Activated CD4-positive, alpha-beta T cell treated with anti-CD3 and anti-CD28 coated beads, Interleukin-2, amount 10 ng/mL, durations not matched to agents 24 days and 14 days (primary cell): ENCODE measurements at regions not wholly inside any gene's neighbourhood (a gene's known extent, or its start where the extent isn't known, plus 50 kb on each side); places are given as distances from the start of the nearest gene placed in this dataset.
"Not testable (repeated sequence)": the region's sequence is repeated elsewhere in the genome, so short reads cannot be mapped to it uniquely, and the experiment has no call there.

Experiments used
- DNase-seq: peaks from one replicate; pipeline ENCODE4 v3.0.0; 2022
- H3K27ac Mint-ChIP-seq: one replicate; pipeline ENCODE4 v1.8.0; 2022; ENCODE audit warnings: mild to moderate bottlenecking, mixed read lengths
- H3K27me3 Mint-ChIP-seq: one replicate; pipeline ENCODE4 v1.8.0; 2022; ENCODE audit warnings: mixed read lengths
- H3K36me3 Mint-ChIP-seq: one replicate; pipeline ENCODE4 v1.8.0; 2022; ENCODE audit warnings: low read depth, mild to moderate bottlenecking, mixed read lengths
- H3K4me1 Mint-ChIP-seq: one replicate; pipeline ENCODE4 v1.8.0; 2021; ENCODE audit warnings: mixed read lengths
- H3K4me3 Mint-ChIP-seq: one replicate; pipeline ENCODE4 v1.8.0; 2022; ENCODE audit warnings: mild to moderate bottlenecking, moderate library complexity, mixed read lengths
- H3K9me3 Mint-ChIP-seq: one replicate; pipeline ENCODE4 v1.8.0; 2021; ENCODE audit warnings: mixed read lengths
- intact Hi-C: fragments of 100-400 bp; cut with micrococcal nuclease; formaldehyde crosslinking; loops from one replicate; pipeline ENCODE4 v1.15.1; 2023

GRCh38 chr18:73531601-73532000, 616.0 kb downstream of the FBXO15 start:
- no peak overlapping the region for H3K4me3 Mint-ChIP-seq
- intact Hi-C loops = no loop called here
- no peak overlapping the region for H3K27ac Mint-ChIP-seq
- H3K4me1 Mint-ChIP-seq = no peaks in the 10 kb centered on the region
- H3K27me3 Mint-ChIP-seq = no peaks in the 10 kb centered on the region
- no peak for DNase-seq
- no peaks in the 10 kb centered on the region for H3K36me3 Mint-ChIP-seq
- H3K9me3 Mint-ChIP-seq = no peaks in the 10 kb centered on the region

GRCh38 chr18:73528066-73528465, 619.6 kb downstream of the FBXO15 start:
- H3K27ac Mint-ChIP-seq = no peak overlapping the region
- no peaks in the 10 kb centered on the region for H3K4me1 Mint-ChIP-seq
- H3K9me3 Mint-ChIP-seq = no peaks in the 10 kb centered on the region
- DNase-seq = no peak
- no peaks in the 10 kb centered on the region for H3K27me3 Mint-ChIP-seq
- no peak overlapping the region for H3K4me3 Mint-ChIP-seq
- intact Hi-C loops = no loop called here
- H3K36me3 Mint-ChIP-seq = no peaks in the 10 kb centered on the region

- Mint-ChIP-seq H3K4me3 (no peak overlapping the region), H3K36me3 (no peaks in the 10 kb centered on the region), H3K27me3 (no peaks in the 10 kb centered on the region), H3K4me1 (no peaks in the 10 kb centered on the region), H3K27ac (no peak overlapping the region), H3K9me3 (no peaks in the 10 kb centered on the region)
- intact Hi-C loops = no loop called here
- DNase-seq = no peak
Observed at GRCh38 chr18:73520229-73520628, 627.4 kb downstream of the FBXO15 start.

GRCh38 chr18:73516056-73516455, 631.6 kb downstream of the FBXO15 start:
- DNase-seq, intact Hi-C loops, H3K27ac Mint-ChIP-seq, H3K27me3 Mint-ChIP-seq, H3K4me3 Mint-ChIP-seq, H3K4me1 Mint-ChIP-seq, H3K36me3 Mint-ChIP-seq, H3K9me3 Mint-ChIP-seq: not testable (repeated sequence)

GRCh38 chr18:73514449-73514848, 633.2 kb downstream of the FBXO15 start:
- DNase-seq = no peak
- Mint-ChIP-seq H3K36me3 (no peaks in the 10 kb centered on the region), H3K9me3 (no peaks in the 10 kb centered on the region), H3K4me3 (no peak overlapping the region), H3K4me1 (no peaks in the 10 kb centered on the region), H3K27me3 (no peaks in the 10 kb centered on the region), H3K27ac (no peak overlapping the region)
- intact Hi-C loops = no loop called here

- Mint-ChIP-seq H3K4me3 (no peak overlapping the region), H3K9me3 (no peaks in the 10 kb centered on the region), H3K36me3 (no peaks in the 10 kb centered on the region), H3K27me3 (no peaks in the 10 kb centered on the region), H3K27ac (no peak overlapping the region), H3K4me1 (no peaks in the 10 kb centered on the region)
- intact Hi-C loops = no loop called here
- no peak for DNase-seq
Observed at GRCh38 chr18:73511771-73512503, 635.7 kb downstream of the FBXO15 start.

- Mint-ChIP-seq H3K27ac (no peak overlapping the region), H3K4me1 (no peaks in the 10 kb centered on the region), H3K9me3 (no peaks in the 10 kb centered on the region), H3K27me3 (no peaks in the 10 kb centered on the region), H3K36me3 (no peaks in the 10 kb centered on the region), H3K4me3 (no peak overlapping the region)
- intact Hi-C loops = no loop called here
- no peak for DNase-seq
Observed at GRCh38 chr18:73509460-73509859, 638.2 kb downstream of the FBXO15 start.

GRCh38 chr18:73503326-73503725, 635.5 kb upstream of the NETO1 start:
- intact Hi-C loops = no loop called here
- no peak overlapping the region for H3K4me3 Mint-ChIP-seq
- H3K36me3 Mint-ChIP-seq = no peaks in the 10 kb centered on the region
- H3K27me3 Mint-ChIP-seq = no peaks in the 10 kb centered on the region
- no peaks in the 10 kb centered on the region for H3K9me3 Mint-ChIP-seq
- H3K4me1 Mint-ChIP-seq = no peaks in the 10 kb centered on the region
- no peak for DNase-seq
- no peak overlapping the region for H3K27ac Mint-ChIP-seq

- H3K4me3 Mint-ChIP-seq = no peak overlapping the region
- no peak overlapping the region for H3K27ac Mint-ChIP-seq
- H3K27me3 Mint-ChIP-seq = no peaks in the 10 kb centered on the region
- DNase-seq = no peak
- no peaks in the 10 kb centered on the region for H3K36me3 Mint-ChIP-seq
- no peaks in the 10 kb centered on the region for H3K9me3 Mint-ChIP-seq
- intact Hi-C loops = no loop called here
- H3K4me1 Mint-ChIP-seq = no peaks in the 10 kb centered on the region
Observed at GRCh38 chr18:73487966-73488365, 620.2 kb upstream of the NETO1 start.

GRCh38 chr18:73485166-73485565, 617.4 kb upstream of the NETO1 start:
- no peak for DNase-seq
- Mint-ChIP-seq H3K27me3 (no peaks in the 10 kb centered on the region), H3K4me1 (no peaks in the 10 kb centered on the region), H3K9me3 (no peaks in the 10 kb centered on the region), H3K36me3 (no peaks in the 10 kb centered on the region), H3K4me3 (no peak overlapping the region), H3K27ac (no peak overlapping the region)
- intact Hi-C loops = no loop called here

- no peaks in the 10 kb centered on the region for H3K9me3 Mint-ChIP-seq
- H3K27ac Mint-ChIP-seq = no peak overlapping the region
- no peaks in the 10 kb centered on the region for H3K36me3 Mint-ChIP-seq
- no peaks in the 10 kb centered on the region for H3K27me3 Mint-ChIP-seq
- H3K4me3 Mint-ChIP-seq = no peak overlapping the region
- no peak for DNase-seq
- no peaks in the 10 kb centered on the region for H3K4me1 Mint-ChIP-seq
- intact Hi-C loops = no loop called here
Observed at GRCh38 chr18:73482901-73483300, 615.1 kb upstream of the NETO1 start.

GRCh38 chr18:73479477-73479876, 611.7 kb upstream of the NETO1 start:
- intact Hi-C loops = no loop called here
- no peaks in the 10 kb centered on the region for H3K4me1 Mint-ChIP-seq
- no peak overlapping the region for H3K4me3 Mint-ChIP-seq

GRCh38 chr18:73478191-73478590, 610.4 kb upstream of the NETO1 start:
- H3K4me1 Mint-ChIP-seq = no peaks in the 10 kb centered on the region
- no peak overlapping the region for H3K4me3 Mint-ChIP-seq
- no peak overlapping the region for H3K27ac Mint-ChIP-seq
- no peak for DNase-seq
- H3K36me3 Mint-ChIP-seq = no peaks in the 10 kb centered on the region
- H3K27me3 Mint-ChIP-seq = no peaks in the 10 kb centered on the region
- intact Hi-C loops = no loop called here
- no peaks in the 10 kb centered on the region for H3K9me3 Mint-ChIP-seq

More at GRCh38 chr18:73479477-73479876, 611.7 kb upstream of the NETO1 start:
- H3K27ac Mint-ChIP-seq = no peak overlapping the region
- no peaks in the 10 kb centered on the region for H3K36me3 Mint-ChIP-seq
- no peaks in the 10 kb centered on the region for H3K9me3 Mint-ChIP-seq
- DNase-seq = no peak
- no peaks in the 10 kb centered on the region for H3K27me3 Mint-ChIP-seq

- Mint-ChIP-seq H3K4me3 (no peak overlapping the region), H3K27ac (no peak overlapping the region), H3K4me1 (no peaks in the 10 kb centered on the region), H3K9me3 (no peaks in the 10 kb centered on the region), H3K36me3 (no peaks in the 10 kb centered on the region), H3K27me3 (no peaks in the 10 kb centered on the region)
- no peak for DNase-seq
- intact Hi-C loops = no loop called here
Observed at GRCh38 chr18:73476031-73476430, 608.2 kb upstream of the NETO1 start.

- H3K4me3 Mint-ChIP-seq = no peak overlapping the region
- no peaks in the 10 kb centered on the region for H3K9me3 Mint-ChIP-seq
- intact Hi-C loops = no loop called here
- H3K4me1 Mint-ChIP-seq = no peaks in the 10 kb centered on the region
- DNase-seq = no peak
- H3K36me3 Mint-ChIP-seq = no peaks in the 10 kb centered on the region
- no peak overlapping the region for H3K27ac Mint-ChIP-seq
- H3K27me3 Mint-ChIP-seq = no peaks in the 10 kb centered on the region
Observed at GRCh38 chr18:73462092-73462491, 594.3 kb upstream of the NETO1 start.
